Mucosa of rectum (tissue), 2 donors: ENCODE measurements at regions not wholly inside any gene's neighbourhood (a gene's known extent, or its start where the extent isn't known, plus 50 kb on each side); places are given as distances from the start of the nearest gene placed in this dataset.

Experiments
- H3K27ac ChIP-seq, 2 donors: one replicate each; pipeline ENCODE4 v1.7.0; 2013; ENCODE audit warnings: inconsistent platforms in 2 of 2, low read depth in 2 of 2, low read length in 2 of 2
- H3K27me3 ChIP-seq, 2 donors: one replicate each; pipeline ENCODE4 v1.7.0; 2013; ENCODE audit warnings: low read length in 2 of 2; ENCODE audit not compliant: control insufficient read depth in 2 of 2, insufficient read depth in 2 of 2
- H3K36me3 ChIP-seq, 2 donors: one replicate each; pipeline ENCODE4 v1.7.0; 2013; ENCODE audit warnings: low read length in 2 of 2; ENCODE audit not compliant: control insufficient read depth in 2 of 2, insufficient read depth in 2 of 2
- H3K4me1 ChIP-seq, 2 donors: one replicate each; pipeline ENCODE4 v1.7.0; 2013; ENCODE audit warnings: low read length in 2 of 2, mild to moderate bottlenecking in 1 of 2; ENCODE audit not compliant: control insufficient read depth in 2 of 2, insufficient read depth in 2 of 2
- H3K4me3 ChIP-seq, 2 donors: one replicate each; pipeline ENCODE4 v1.7.0; 2013; ENCODE audit warnings: low read length in 2 of 2
- H3K9ac ChIP-seq, 2 donors: one replicate each; pipeline ENCODE4 v1.7.0; 2013; ENCODE audit warnings: low read length in 2 of 2, low read depth in 1 of 2, mild to moderate bottlenecking in 1 of 2
- H3K9me3 ChIP-seq, 2 donors: one replicate each; pipeline ENCODE4 v1.7.0; 2013; ENCODE audit warnings: low read length in 2 of 2; ENCODE audit not compliant: control insufficient read depth in 2 of 2
- donor health status: healthy.
- donor health status: Normal muscosa, but diverticular disease.

GRCh38 chr15:31551323-31551722 is 224.7 kb downstream of the KLF13 start:
- Histone ChIP-seq H3K9ac (no peak overlapping the region), H3K4me3 (no peak overlapping the region), H3K9me3 (no peaks in the 10 kb centered on the region), H3K27ac (no peak overlapping the region), H3K4me1 (no peaks in the 10 kb centered on the region), H3K27me3 (no peaks in the 10 kb centered on the region), H3K36me3 (no peaks in the 10 kb centered on the region)

- Histone ChIP-seq H3K36me3 (no peaks in the 10 kb centered on the region), H3K9ac (no peak overlapping the region), H3K27ac (no peak overlapping the region), H3K9me3 (no peaks in the 10 kb centered on the region), H3K4me3 (no peak overlapping the region), H3K27me3 (no peaks in the 10 kb centered on the region), H3K4me1 (no peaks in the 10 kb centered on the region)
These were observed 226.0 kb downstream of the KLF13 start for GRCh38 chr15:31552482-31553099.

- Histone ChIP-seq H3K4me1 (no peaks in the 10 kb centered on the region), H3K27me3 (no peaks in the 10 kb centered on the region), H3K36me3 (no peaks in the 10 kb centered on the region), H3K9ac (no peak overlapping the region), H3K9me3 (no peaks in the 10 kb centered on the region), H3K4me3 (no peak overlapping the region), H3K27ac (no peak overlapping the region)
These were observed 227.6 kb downstream of the KLF13 start for GRCh38 chr15:31554261-31554660.

GRCh38 chr15:31555022-31555421 is 228.4 kb downstream of the KLF13 start:
- no peaks in the 10 kb centered on the region for H3K4me1 ChIP-seq
- H3K4me3 ChIP-seq, result no peak overlapping the region
- no peaks in the 10 kb centered on the region for H3K36me3 ChIP-seq
- H3K9ac ChIP-seq, result no peak overlapping the region
- H3K9me3 ChIP-seq, result no peaks in the 10 kb centered on the region
- no peaks in the 10 kb centered on the region for H3K27me3 ChIP-seq
- no peak overlapping the region for H3K27ac ChIP-seq

- Histone ChIP-seq H3K27me3 (no peaks in the 10 kb centered on the region), H3K9me3 (no peaks in the 10 kb centered on the region), H3K9ac (no peak overlapping the region), H3K27ac (no peak overlapping the region), H3K4me1 (no peaks in the 10 kb centered on the region), H3K4me3 (no peak overlapping the region), H3K36me3 (no peaks in the 10 kb centered on the region)
These were observed 230.0 kb downstream of the KLF13 start for GRCh38 chr15:31556494-31557150.

DNA sequence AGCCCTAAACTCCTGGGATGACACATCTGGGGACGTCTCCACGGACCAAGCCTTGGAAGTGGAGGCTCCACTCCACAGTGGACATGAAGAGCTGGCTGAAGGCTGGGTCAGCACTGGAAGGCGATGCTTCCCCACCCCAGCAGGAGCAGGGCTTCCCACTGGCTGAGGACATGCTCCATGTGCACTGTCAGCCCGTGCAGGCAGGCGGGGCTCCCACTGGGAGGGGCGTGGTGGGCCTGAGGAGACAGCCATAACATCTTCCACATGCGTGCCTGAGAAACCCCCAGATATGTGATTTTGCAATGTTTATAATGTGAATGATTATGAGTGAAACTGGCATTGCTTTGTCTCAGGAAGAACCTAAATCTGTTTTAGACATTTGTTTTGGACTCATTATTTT is 231.3 kb downstream of the KLF13 start:
- no peak overlapping the region for H3K27ac ChIP-seq
- no peak overlapping the region for H3K9ac ChIP-seq
- no peaks in the 10 kb centered on the region for H3K4me1 ChIP-seq

GRCh38 chr15:31558840-31559239 is 232.2 kb downstream of the KLF13 start:
- Histone ChIP-seq H3K4me1 (no peaks in the 10 kb centered on the region), H3K27ac (no peak overlapping the region), H3K36me3 (no peaks in the 10 kb centered on the region), H3K9me3 (no peaks in the 10 kb centered on the region), H3K27me3 (no peaks in the 10 kb centered on the region), H3K4me3 (no peak overlapping the region), H3K9ac (no peak overlapping the region)

More for the DNA sequence above, 231.3 kb downstream of the KLF13 start:
- no peaks in the 10 kb centered on the region for H3K27me3 ChIP-seq
- H3K9me3 ChIP-seq, result no peaks in the 10 kb centered on the region
- H3K4me3 ChIP-seq, result no peak overlapping the region
- no peaks in the 10 kb centered on the region for H3K36me3 ChIP-seq

DNA sequence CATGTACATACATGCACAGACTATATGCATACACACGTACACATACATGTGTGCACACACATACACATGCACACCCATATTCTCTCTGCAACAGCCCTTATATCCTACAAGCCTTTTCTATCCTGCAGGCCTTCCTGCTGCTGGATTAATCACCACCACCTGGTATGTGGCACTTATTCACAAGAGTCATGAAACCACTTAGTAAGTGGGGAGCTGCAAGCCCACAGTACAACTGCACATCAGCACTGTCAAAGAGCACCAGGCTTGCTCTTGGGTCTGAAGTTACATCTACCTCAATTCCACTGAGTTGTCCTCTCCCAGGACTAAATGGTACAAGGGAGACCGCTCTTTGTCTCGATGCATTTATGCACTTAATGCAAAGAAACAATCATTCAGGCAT is 233.2 kb downstream of the KLF13 start:
- Histone ChIP-seq H3K4me1 (no peaks in the 10 kb centered on the region), H3K27me3 (no peaks in the 10 kb centered on the region), H3K4me3 (no peak overlapping the region), H3K9ac (no peak overlapping the region), H3K27ac (no peak overlapping the region), H3K36me3 (no peaks in the 10 kb centered on the region), H3K9me3 (no peaks in the 10 kb centered on the region)

GRCh38 chr15:31560643-31561042 is 234.0 kb downstream of the KLF13 start:
- H3K9ac ChIP-seq, result no peak overlapping the region
- H3K9me3 ChIP-seq, result no peaks in the 10 kb centered on the region
- H3K27me3 ChIP-seq, result no peaks in the 10 kb centered on the region
- H3K4me1 ChIP-seq, result no peaks in the 10 kb centered on the region
- no peaks in the 10 kb centered on the region for H3K36me3 ChIP-seq
- H3K4me3 ChIP-seq, result no peak overlapping the region
- H3K27ac ChIP-seq, result no peak overlapping the region

GRCh38 chr15:31561156-31561555 is 234.5 kb downstream of the KLF13 start:
- Histone ChIP-seq H3K27me3 (no peaks in the 10 kb centered on the region), H3K9me3 (no peaks in the 10 kb centered on the region), H3K36me3 (no peaks in the 10 kb centered on the region), H3K27ac (no peak overlapping the region), H3K4me1 (no peaks in the 10 kb centered on the region), H3K4me3 (no peak overlapping the region), H3K9ac (no peak overlapping the region)
